HepG2 (cell line): ENCODE measurements at regions not wholly inside any gene's neighbourhood (a gene's known extent, or its start where the extent isn't known, plus 50 kb on each side); places are given as distances from the start of the nearest gene placed in this dataset.

ENCODE experiments used
- HINFP ChIP-seq: sonication (generic); formaldehyde crosslinking; IDR thresholded peaks from 2 replicates; pipeline ENCODE4 v1.4.0; 2020; ENCODE audit warnings: low read depth, mild to moderate bottlenecking, missing genetic modification reagents
- HMG20A ChIP-seq: IDR thresholded peaks from 2 replicates; pipeline ENCODE4 v1.6.1; 2016; ENCODE audit warnings: borderline replicate concordance
- HMGA1 ChIP-seq: sonication (generic); formaldehyde crosslinking; conservative IDR thresholded peaks from 2 replicates; pipeline ENCODE4 v1.4.0; 2020; ENCODE audit warnings: missing genetic modification reagents
- ISL2 ChIP-seq: sonication (generic); formaldehyde crosslinking; IDR thresholded peaks from 2 replicates; pipeline ENCODE4 v1.5.0; 2020; ENCODE audit warnings: missing genetic modification reagents
- KLF16 ChIP-seq, 2 experiments: sonication (generic) in 1 of 2; formaldehyde crosslinking in 1 of 2; IDR thresholded peaks; 2 replicates each; pipeline versions ENCODE4 v1.6.1 to v1.8.0; 2016 to 2023; ENCODE audit warnings: missing genetic modification reagents in 2 of 2, missing compliant biosample characterization in 1 of 2
- MEF2D ChIP-seq: sonication (generic); formaldehyde crosslinking; IDR thresholded peaks from 2 replicates; pipeline ENCODE4 v1.5.1; 2020; ENCODE audit warnings: mild to moderate bottlenecking, missing genetic modification reagents
- RFX5 ChIP-seq: IDR thresholded peaks from 2 replicates; pipeline ENCODE4 v1.6.1; 2011; ENCODE audit warnings: low read depth, low read length, improper control_type of control experiment
- SMAD3 ChIP-seq: sonication (generic); formaldehyde crosslinking; IDR thresholded peaks from 2 replicates; pipeline ENCODE4 v1.4.0; 2020; ENCODE audit warnings: missing genetic modification reagents
- TAF1 ChIP-seq: sonication (generic); formaldehyde crosslinking; IDR thresholded peaks from 2 replicates; pipeline ENCODE4 v1.4.0; 2020; ENCODE audit warnings: missing genetic modification reagents
- THRA ChIP-seq: sonication (generic); formaldehyde crosslinking; IDR thresholded peaks from 2 replicates; pipeline ENCODE4 v1.4.0; 2020; ENCODE audit warnings: missing genetic modification reagents, borderline replicate concordance
- TRIM24 ChIP-seq: sonication (generic); formaldehyde crosslinking; IDR thresholded peaks from 2 replicates; pipeline ENCODE4 v1.8.0; 2022; ENCODE audit warnings: mild to moderate bottlenecking, missing genetic modification reagents
- XRCC5 ChIP-seq: fragments of 200-400 bp; formaldehyde crosslinking; optimal IDR thresholded peaks from 2 replicates; pipeline ENCODE3; 2017; ENCODE audit warnings: mild to moderate bottlenecking, low read length
- ZFP36L2 ChIP-seq: sonication (generic); formaldehyde crosslinking; IDR thresholded peaks from 2 replicates; pipeline ENCODE4 v1.4.0; 2020; ENCODE audit warnings: missing genetic modification reagents
- ZNF280D ChIP-seq: sonication (generic); formaldehyde crosslinking; IDR thresholded peaks from 2 replicates; pipeline ENCODE4 v1.5.1; 2020; ENCODE audit warnings: mild to moderate bottlenecking, missing genetic modification reagents
- ZNF33B ChIP-seq: sonication (generic); formaldehyde crosslinking; IDR thresholded peaks from 2 replicates; pipeline ENCODE4 v1.5.1; 2020; ENCODE audit warnings: mild to moderate bottlenecking, missing genetic modification reagents
- ZNF383 ChIP-seq: sonication (generic); formaldehyde crosslinking; IDR thresholded peaks from 2 replicates; pipeline ENCODE4 v1.4.0; 2020; ENCODE audit warnings: missing genetic modification reagents, mild to moderate bottlenecking, borderline replicate concordance
- ZNF558 ChIP-seq: sonication (generic); formaldehyde crosslinking; IDR thresholded peaks from 2 replicates; pipeline ENCODE4 v1.9.0; 2022; ENCODE audit warnings: mild to moderate bottlenecking, missing genetic modification reagents, borderline replicate concordance
- ZNF709 ChIP-seq: sonication (generic); formaldehyde crosslinking; IDR thresholded peaks from 2 replicates; pipeline ENCODE4 v1.5.0; 2020; ENCODE audit warnings: mild to moderate bottlenecking, missing genetic modification reagents
- TF ChIP-seq, protein P1 (sequence below): sonication (generic); formaldehyde crosslinking; IDR thresholded peaks from 2 replicates; pipeline ENCODE4 v1.4.0; 2020; ENCODE audit warnings: mild to moderate bottlenecking, low read depth, missing genetic modification reagents
- TF ChIP-seq, protein P2 (sequence below): sonication (generic); formaldehyde crosslinking; IDR thresholded peaks from 2 replicates; pipeline ENCODE4 v1.5.1; 2020; ENCODE audit warnings: missing genetic modification reagents, mild to moderate bottlenecking, borderline replicate concordance

DNA sequence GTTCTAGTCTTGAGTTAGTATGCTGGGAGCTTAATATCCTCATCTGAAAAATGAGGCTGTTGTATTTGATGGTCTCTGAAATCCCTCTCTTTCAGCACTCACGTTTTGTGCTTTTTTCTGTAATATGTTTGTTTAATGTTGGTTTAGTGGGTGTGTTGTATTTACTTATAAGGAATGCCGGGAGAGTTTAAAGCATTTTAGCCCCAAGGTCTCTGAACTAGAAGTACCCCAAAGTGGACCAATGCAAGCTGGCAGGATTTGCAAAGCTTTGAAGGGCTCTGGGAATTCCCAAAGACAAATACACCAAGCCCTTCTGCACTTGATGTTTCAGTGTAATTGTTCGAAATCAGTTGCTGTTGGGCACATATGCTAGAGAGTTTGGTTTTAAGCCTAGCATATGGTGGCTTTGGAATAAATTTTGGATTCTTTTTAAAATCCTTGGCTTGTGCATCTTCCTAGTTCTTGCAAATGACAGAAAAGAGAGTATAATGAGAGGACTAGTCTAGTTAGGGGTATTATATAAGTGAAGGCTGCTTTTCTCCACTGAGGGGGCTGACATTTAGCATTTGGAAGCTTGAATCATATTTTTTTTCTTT is 371.4 kb upstream of the BOD1L1 start (continued):
- TF ChIP-seq RFX5 = no peak
- TF ChIP-seq ZNF709 (CRISPR knock-in tag) = no peak
- TF ChIP-seq ZNF383 (CRISPR knock-in tag) = no peak
- no peak for TF ChIP-seq MEF2D
- peak; percentile 43; the same call in 1 of the 2 replicates for TF ChIP-seq THRA
- no peak for TF ChIP-seq SMAD3 (CRISPR knock-in tag)
- peak; percentile 76; the same call in 1 of the 2 replicates for TF ChIP-seq HMG20A (CRISPR knock-in tag)
- TF ChIP-seq, protein P1, sequence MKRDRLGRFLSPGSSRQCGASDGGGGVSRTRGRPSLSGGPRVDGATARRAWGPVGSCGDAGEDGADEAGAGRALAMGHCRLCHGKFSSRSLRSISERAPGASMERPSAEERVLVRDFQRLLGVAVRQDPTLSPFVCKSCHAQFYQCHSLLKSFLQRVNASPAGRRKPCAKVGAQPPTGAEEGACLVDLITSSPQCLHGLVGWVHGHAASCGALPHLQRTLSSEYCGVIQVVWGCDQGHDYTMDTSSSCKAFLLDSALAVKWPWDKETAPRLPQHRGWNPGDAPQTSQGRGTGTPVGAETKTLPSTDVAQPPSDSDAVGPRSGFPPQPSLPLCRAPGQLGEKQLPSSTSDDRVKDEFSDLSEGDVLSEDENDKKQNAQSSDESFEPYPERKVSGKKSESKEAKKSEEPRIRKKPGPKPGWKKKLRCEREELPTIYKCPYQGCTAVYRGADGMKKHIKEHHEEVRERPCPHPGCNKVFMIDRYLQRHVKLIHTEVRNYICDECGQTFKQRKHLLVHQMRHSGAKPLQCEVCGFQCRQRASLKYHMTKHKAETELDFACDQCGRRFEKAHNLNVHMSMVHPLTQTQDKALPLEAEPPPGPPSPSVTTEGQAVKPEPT (CRISPR knock-in tag) = no peak
- 0 out of 4 replicates have a peak, but pooled peaks of 1 of the 2 experiments have one; percentile 21 for TF ChIP-seq KLF16 (CRISPR knock-in tag; IDR thresholded peaks at IDR 0.05)
- no peak for TF ChIP-seq ZNF558 (CRISPR knock-in tag)
- no peak for TF ChIP-seq XRCC5
- TF ChIP-seq, protein P2, sequence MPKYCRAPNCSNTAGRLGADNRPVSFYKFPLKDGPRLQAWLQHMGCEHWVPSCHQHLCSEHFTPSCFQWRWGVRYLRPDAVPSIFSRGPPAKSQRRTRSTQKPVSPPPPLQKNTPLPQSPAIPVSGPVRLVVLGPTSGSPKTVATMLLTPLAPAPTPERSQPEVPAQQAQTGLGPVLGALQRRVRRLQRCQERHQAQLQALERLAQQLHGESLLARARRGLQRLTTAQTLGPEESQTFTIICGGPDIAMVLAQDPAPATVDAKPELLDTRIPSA = no peak
- TF ChIP-seq ISL2 (CRISPR knock-in tag) = peak; percentile 76
- TF ChIP-seq TAF1 (CRISPR knock-in tag) = no peak
- no peak for TF ChIP-seq TRIM24 (CRISPR knock-in tag)
- no peak for TF ChIP-seq ZNF280D
- no peak for TF ChIP-seq ZNF33B (CRISPR knock-in tag)
- TF ChIP-seq HINFP (CRISPR knock-in tag) = no peak
- no peak for TF ChIP-seq HMGA1 (CRISPR knock-in tag)
- TF ChIP-seq ZFP36L2 (CRISPR knock-in tag) = no peak
